ENCODE measurements at regions not wholly inside any gene's neighbourhood (a gene's known extent, or its start where the extent isn't known, plus 50 kb on each side); places are given as distances from the start of the nearest gene placed in this dataset.

DNA sequence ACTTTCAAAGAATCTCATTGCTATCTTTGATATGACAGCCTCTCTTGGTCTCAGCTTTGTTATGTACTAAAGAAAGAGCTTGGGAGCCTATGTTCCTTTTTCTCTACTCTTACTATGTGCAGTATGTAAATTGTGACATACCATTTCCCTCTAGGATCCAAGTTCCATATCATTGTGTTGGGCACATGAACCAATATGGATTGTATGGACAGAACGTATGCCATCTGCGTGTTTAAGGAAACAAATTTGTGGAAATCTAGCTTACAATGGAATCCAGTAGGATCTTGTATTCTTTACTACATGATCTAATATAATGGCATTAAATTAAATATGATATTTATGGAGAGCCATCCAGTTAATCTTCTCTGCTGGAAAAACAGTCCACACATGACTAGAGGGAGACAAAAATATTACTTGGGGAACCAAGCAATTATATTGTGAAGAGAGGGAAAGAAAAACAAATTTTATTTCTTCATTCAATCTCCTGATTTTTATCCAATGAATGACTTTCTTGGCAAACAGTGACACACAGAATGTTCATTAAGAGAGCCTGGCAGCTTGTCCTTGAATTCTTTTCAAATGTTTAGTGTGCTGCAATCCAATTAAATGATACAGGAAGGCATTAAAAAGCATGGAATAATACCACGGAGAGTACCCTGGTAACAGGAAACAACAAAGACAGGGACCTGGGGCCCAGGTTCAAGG, 106.5 kb upstream of the DAB1 start:
- H3K27ac ChIP-seq, result no peak overlapping the region
- ATAC-seq (no peak), DNase-seq (no peak)
- TF ChIP-seq, protein P1, sequence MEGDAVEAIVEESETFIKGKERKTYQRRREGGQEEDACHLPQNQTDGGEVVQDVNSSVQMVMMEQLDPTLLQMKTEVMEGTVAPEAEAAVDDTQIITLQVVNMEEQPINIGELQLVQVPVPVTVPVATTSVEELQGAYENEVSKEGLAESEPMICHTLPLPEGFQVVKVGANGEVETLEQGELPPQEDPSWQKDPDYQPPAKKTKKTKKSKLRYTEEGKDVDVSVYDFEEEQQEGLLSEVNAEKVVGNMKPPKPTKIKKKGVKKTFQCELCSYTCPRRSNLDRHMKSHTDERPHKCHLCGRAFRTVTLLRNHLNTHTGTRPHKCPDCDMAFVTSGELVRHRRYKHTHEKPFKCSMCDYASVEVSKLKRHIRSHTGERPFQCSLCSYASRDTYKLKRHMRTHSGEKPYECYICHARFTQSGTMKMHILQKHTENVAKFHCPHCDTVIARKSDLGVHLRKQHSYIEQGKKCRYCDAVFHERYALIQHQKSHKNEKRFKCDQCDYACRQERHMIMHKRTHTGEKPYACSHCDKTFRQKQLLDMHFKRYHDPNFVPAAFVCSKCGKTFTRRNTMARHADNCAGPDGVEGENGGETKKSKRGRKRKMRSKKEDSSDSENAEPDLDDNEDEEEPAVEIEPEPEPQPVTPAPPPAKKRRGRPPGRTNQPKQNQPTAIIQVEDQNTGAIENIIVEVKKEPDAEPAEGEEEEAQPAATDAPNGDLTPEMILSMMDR (IDR thresholded peaks at IDR 0.05), result no peak
- TF ChIP-seq POLR2A (IDR thresholded peaks at IDR 0.05), result no peak
- intact Hi-C loops (cut with DNase I), result no loop called here
- no peaks in the 10 kb centered on the region for H3K9me3 ChIP-seq
- 74% methylated on average over 3 of the region's 3 CpGs for WGBS (ENCODE audit: insufficient coverage, low coverage, low lambda C conversion rate, missing lambda C conversion rate)
- no peak overlapping the region for H3K4me3 ChIP-seq
- H3K36me3 ChIP-seq, result no peaks in the 10 kb centered on the region
- H3K27me3 ChIP-seq, result no peaks in the 10 kb centered on the region
- no peaks in the 10 kb centered on the region for H3K4me1 ChIP-seq

DNA sequence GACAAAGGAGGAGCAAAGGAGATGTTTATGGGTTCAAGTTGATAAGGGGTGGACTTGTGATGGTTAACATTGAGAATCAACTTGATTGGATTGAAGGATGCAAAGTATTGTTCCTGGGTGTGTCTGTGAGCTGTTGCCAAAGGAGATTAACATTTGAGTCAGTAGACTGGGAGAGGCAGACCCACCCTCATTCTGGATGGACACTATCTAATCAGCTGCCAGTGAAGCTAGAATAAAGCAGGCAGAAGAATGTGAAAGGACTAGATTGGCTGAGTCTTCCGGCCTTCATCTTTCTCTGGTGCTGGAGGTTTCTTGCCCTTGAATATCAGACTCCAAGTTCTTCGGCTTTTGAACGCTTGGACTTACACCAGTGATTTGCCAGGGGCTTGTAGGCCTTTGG, 98.7 kb upstream of the DAB1 start:
- H3K27me3 ChIP-seq, result no peaks in the 10 kb centered on the region
- ATAC-seq (no peak), DNase-seq (no peak)
- H3K27ac ChIP-seq, result no peak overlapping the region
- no peaks in the 10 kb centered on the region for H3K4me1 ChIP-seq
- TF ChIP-seq, protein P1 (IDR thresholded peaks at IDR 0.05), result no peak
- TF ChIP-seq POLR2A (IDR thresholded peaks at IDR 0.05), result no peak
- intact Hi-C loops (cut with DNase I), result no loop called here
- H3K9me3 ChIP-seq, result no peaks in the 10 kb centered on the region
- WGBS (ENCODE audit: insufficient coverage, low coverage, low lambda C conversion rate, missing lambda C conversion rate), result no CpG with 5 or more reads among the region's 3 CpGs
- H3K36me3 ChIP-seq, result no peaks in the 10 kb centered on the region
- H3K4me3 ChIP-seq, result no peak overlapping the region

DNA sequence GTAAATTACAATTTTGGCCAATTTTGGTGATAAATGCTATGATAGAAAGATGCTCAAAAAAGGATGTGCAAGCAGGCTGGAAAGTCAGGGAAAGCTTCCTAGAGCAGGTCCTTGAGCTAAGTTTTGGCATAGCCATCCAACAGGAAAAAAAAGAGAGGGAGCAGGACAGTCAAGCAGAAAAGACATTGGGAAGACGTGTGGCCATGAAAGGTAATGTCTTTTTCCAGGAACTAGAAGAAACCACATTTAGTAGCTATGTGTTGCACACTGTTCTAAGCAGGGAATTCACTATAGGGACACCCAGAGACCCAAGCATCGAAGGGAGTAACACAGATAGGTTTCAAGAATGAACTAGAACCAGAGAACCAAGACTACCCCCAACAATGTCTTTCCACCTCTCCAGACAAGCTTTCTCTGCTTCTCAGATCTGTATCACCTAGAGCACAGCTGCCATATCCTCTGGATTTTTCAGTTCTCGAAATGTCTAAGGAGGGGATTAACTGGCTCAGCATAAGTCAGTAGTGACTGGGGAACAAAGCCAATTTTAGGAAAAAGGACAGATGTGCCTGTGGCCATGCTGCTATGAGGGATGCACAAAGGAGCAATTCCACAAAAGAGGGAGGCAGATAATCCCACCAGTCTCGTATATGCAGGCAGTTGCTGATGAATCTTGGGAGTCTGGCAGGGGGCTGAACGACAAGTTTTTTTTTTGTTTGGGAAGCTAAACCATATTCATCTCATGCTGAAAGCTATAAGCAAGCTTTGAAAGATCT, 97.1 kb upstream of the DAB1 start:
- intact Hi-C loops (cut with DNase I), result no loop called here
- no peaks in the 10 kb centered on the region for H3K9me3 ChIP-seq
- H3K4me3 ChIP-seq, result no peak overlapping the region
- ATAC-seq (no peak), DNase-seq (no peak)
- H3K27me3 ChIP-seq, result no peaks in the 10 kb centered on the region
- no peak for TF ChIP-seq POLR2A (IDR thresholded peaks at IDR 0.05)
- TF ChIP-seq, protein P1 (IDR thresholded peaks at IDR 0.05), result no peak
- H3K4me1 ChIP-seq, result no peaks in the 10 kb centered on the region
- H3K27ac ChIP-seq, result no peak overlapping the region
- no peaks in the 10 kb centered on the region for H3K36me3 ChIP-seq
- 39% methylated on average over 5 of the region's 5 CpGs for WGBS (ENCODE audit: insufficient coverage, low coverage, low lambda C conversion rate, missing lambda C conversion rate)

DNA sequence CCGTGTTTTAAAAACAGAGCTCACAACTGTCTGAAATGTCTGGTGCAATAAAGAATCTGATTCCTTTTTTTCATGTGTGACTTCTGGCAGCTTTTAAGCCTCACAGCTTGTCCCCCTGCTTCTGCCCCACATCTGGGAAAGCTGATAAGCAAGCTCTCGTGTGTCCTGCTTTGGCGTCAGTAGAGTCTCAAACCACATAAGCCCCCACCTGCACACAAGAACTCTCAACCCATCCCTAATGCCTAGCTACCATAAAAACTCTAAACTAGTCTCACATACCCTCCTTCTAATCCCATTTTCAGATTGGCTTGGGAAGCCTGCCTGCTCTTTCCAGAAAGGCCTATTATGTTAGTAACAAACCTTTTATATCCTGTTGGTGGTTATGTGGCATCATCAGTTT, 94.6 kb upstream of the DAB1 start:
- no peaks in the 10 kb centered on the region for H3K27me3 ChIP-seq
- WGBS (ENCODE audit: insufficient coverage, low coverage, low lambda C conversion rate, missing lambda C conversion rate), result 50% methylated on average over 3 of the region's 3 CpGs
- no peak for DNase-seq
- H3K4me1 ChIP-seq, result no peaks in the 10 kb centered on the region
- intact Hi-C loops (cut with DNase I), result no loop called here
- no peaks in the 10 kb centered on the region for H3K9me3 ChIP-seq
- H3K36me3 ChIP-seq, result no peaks in the 10 kb centered on the region
- ATAC-seq, result no peak
- no peak overlapping the region for H3K4me3 ChIP-seq
- no peak overlapping the region for H3K27ac ChIP-seq
- TF ChIP-seq, protein P1 (IDR thresholded peaks at IDR 0.05), result no peak
- TF ChIP-seq POLR2A (IDR thresholded peaks at IDR 0.05), result no peak
